Epithelial cell of esophagus (primary cell): ENCODE measurements at regions not wholly inside any gene's neighbourhood (a gene's known extent, or its start where the extent isn't known, plus 50 kb on each side); places are given as distances from the start of the nearest gene placed in this dataset.

ENCODE experiments used
- DNase-seq: peaks from one replicate; pipeline ENCODE4 v3.0.0; 2010; ENCODE audit warnings: low read depth
- H3K4me3 ChIP-seq: 2 replicates; pipeline ENCODE4 v1.5.1; 2011; ENCODE audit warnings: mild to moderate bottlenecking, low read length, control low read depth
- TF ChIP-seq, protein P1 (sequence below): IDR thresholded peaks from 2 replicates; pipeline ENCODE4 v1.5.1; 2011; ENCODE audit warnings: low read depth, mild to moderate bottlenecking, low read length, control low read depth, inconsistent platforms; ENCODE audit not compliant: insufficient read depth; ENCODE audit errors: missing control alignments

DNA sequence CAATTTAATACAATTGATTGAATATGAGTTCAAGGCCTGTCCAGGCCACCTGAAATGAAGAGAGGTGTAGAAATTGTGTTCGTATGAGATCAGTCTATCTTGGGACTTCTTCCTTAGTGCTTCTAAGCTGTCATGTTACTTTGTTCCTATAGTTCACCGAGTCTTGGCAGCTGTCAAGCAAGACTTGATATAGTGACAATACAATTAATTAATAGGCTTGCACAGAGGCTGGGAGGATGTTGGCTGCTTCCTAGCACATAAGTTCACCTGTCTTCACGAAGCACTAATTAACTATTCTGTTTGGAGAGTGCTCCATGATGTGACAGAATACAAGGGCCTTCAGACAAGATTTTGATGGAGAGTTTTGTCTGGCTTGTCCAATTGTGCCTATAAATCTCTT is 103.7 kb upstream of the CD96 start:
- TF ChIP-seq, protein P1, sequence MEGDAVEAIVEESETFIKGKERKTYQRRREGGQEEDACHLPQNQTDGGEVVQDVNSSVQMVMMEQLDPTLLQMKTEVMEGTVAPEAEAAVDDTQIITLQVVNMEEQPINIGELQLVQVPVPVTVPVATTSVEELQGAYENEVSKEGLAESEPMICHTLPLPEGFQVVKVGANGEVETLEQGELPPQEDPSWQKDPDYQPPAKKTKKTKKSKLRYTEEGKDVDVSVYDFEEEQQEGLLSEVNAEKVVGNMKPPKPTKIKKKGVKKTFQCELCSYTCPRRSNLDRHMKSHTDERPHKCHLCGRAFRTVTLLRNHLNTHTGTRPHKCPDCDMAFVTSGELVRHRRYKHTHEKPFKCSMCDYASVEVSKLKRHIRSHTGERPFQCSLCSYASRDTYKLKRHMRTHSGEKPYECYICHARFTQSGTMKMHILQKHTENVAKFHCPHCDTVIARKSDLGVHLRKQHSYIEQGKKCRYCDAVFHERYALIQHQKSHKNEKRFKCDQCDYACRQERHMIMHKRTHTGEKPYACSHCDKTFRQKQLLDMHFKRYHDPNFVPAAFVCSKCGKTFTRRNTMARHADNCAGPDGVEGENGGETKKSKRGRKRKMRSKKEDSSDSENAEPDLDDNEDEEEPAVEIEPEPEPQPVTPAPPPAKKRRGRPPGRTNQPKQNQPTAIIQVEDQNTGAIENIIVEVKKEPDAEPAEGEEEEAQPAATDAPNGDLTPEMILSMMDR: no peak
- no peak for DNase-seq
- no peak overlapping the region for H3K4me3 ChIP-seq

DNA sequence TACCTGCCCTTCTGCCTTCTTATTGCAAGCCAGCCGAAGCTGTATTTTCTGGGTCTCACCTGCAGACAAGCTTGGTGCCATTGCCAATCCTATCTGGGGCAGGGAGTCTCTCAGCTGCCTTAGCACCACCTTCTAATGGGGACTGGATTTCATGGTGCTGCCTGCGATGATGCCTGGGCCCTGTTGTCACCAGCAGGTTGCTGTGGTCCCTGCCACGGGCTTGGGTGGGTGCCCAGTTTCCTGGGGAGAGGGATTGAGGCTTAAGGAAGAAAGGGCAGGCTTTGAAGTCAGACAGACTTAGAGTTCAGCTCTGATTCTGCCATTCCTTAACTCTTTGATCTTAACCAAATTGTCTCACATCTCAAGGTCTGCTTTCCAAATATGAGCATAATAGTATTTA is 87.4 kb upstream of the CD96 start:
- TF ChIP-seq, protein P1: no peak
- no peak overlapping the region for H3K4me3 ChIP-seq
- DNase-seq: no peak

DNA sequence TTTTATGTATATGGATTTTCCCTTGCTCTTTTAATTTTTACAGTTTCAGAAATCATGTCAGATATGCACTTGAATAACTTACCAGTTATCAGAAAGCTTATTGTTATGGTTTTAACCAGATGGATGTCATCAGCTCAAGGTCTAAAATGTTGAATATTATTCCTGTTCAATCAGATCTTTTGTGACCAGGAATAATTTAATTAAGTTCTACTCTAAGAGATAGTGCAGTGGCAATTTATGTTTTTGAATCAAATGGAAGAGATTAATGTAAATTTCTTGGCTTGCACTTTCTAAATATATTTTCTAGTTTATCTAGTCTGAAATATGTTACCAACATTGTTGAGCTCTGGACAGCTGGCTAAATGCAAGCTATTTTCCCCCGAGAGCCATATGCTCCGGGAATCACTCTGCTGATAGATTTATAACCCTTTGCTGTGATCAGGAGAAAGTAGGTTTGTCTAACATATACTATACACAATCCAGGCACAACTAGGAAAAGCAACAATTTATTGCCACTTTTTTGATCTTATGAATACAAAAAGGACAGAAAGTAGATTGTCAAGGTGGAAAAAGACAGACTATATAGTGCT is 76.8 kb upstream of the CD96 start:
- H3K4me3 ChIP-seq: no peak overlapping the region
- no peak for DNase-seq
- TF ChIP-seq, protein P1: no peak

DNA sequence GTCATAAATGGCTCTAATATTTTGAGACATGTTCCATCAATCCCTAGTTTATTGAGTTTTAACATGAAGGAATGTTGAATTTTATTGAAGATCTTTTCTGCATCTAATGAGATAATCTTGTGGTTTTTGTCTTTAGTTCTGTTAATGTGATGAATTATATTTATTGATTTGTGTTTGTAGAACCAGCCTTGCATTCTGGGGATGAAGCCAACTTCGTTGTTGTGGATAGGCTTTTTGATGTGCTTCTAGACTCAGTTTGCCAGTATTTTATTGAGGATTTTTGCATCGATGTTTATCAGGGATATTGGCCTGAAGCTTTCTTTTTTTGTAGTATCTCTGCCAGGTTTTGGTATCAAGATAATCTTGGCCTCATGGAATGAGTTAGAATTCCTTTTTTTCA is 72.0 kb upstream of the CD96 start:
- TF ChIP-seq, protein P1: no peak
- H3K4me3 ChIP-seq: no peak overlapping the region
- no peak for DNase-seq

DNA sequence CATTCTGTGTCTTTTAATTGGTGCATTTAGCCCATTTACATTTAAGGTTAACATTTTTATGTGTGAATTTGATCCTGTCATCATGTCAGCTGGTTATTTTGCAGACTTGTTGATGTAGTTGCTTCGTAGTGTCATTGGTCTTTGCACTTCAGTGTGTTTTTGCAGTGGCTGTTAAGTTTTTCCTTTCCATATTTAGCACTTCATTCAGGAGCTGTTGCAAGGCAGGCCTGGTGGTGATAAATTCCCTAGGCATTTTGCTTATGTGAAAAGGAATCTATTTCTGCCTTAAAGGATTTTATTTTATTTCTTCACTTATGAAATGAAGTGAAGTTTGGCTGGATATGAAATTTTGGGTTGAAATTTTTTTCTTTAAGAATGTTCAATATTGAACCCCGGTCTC is 70.2 kb upstream of the CD96 start:
- DNase-seq: no peak
- no peak overlapping the region for H3K4me3 ChIP-seq
- TF ChIP-seq, protein P1: no peak

DNA sequence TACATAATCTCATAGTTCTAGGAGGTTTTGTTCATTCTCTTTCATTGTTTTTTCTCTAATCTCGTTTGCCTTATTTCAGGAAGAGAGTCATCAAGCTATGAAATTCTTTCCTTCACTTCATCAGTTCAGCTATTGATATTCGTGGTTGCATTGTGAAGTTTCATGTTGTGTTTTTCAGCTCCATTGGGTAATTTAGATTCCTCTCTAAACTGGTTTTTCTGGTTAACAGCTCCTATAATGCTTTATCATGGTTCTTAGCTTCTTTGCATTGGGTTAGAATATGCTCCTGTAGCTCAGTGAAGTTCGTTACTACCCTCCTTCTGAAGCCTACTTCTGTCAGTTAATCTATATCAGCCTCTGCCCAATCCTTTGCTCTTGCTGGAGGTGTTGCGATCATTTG is 69.4 kb upstream of the CD96 start:
- DNase-seq: peak; percentile 56
- TF ChIP-seq, protein P1: no peak
- H3K4me3 ChIP-seq: no peak overlapping the region

DNA sequence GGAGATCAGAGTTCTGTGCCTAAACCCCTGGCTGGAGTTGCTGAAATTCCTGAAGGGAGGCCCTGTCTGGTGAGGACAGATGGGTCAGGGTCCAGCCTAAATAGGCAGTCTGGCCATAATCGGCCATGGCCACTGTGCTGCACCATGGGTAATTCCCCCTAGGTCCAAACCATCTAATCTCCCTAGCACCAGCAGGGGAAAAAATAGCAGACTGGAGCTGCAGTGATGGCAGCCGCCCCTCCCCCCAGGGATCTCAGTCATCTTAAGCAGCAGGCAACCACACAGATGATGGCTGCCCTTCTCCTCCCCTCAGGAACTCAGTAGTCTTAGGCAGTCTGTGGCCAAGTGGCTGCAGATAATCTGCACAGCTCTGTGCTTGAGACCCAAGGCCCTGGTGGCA is 68.4 kb upstream of the CD96 start:
- no peak for DNase-seq
- TF ChIP-seq, protein P1: no peak
- H3K4me3 ChIP-seq: no peak overlapping the region
